Neuronal stem cell (in vitro differentiated cells): ENCODE measurements at regions not wholly inside any gene's neighbourhood (a gene's known extent, or its start where the extent isn't known, plus 50 kb on each side); places are given as distances from the start of the nearest gene placed in this dataset.

Source experiments
- DNase-seq: peaks from one replicate; pipeline ENCODE4 v3.0.0-alpha.2; 2013; ENCODE audit warnings: low spot score
- H2AFZ ChIP-seq: one replicate; pipeline ENCODE4 v1.6.1; 2013; ENCODE audit warnings: mild to moderate bottlenecking, low read length, inconsistent platforms
- H2AK5ac ChIP-seq: 2 replicates; pipeline ENCODE4 v1.6.1; 2013; ENCODE audit warnings: low read depth, mild to moderate bottlenecking, inconsistent platforms, low read length, moderate library complexity, mixed read lengths
- H2BK120ac ChIP-seq: 2 replicates; pipeline ENCODE4 v1.6.1; 2013; ENCODE audit warnings: low read depth, mild to moderate bottlenecking, inconsistent platforms, low read length, moderate library complexity, mixed read lengths
- H2BK12ac ChIP-seq: one replicate; pipeline ENCODE4 v1.6.1; 2013; ENCODE audit warnings: low read length, inconsistent platforms
- H2BK15ac ChIP-seq: 2 replicates; pipeline ENCODE4 v1.6.1; 2013; ENCODE audit warnings: mild to moderate bottlenecking, low read length, inconsistent platforms, mixed read lengths
- H2BK5ac ChIP-seq: one replicate; pipeline ENCODE4 v1.6.1; 2013; ENCODE audit warnings: inconsistent platforms, mild to moderate bottlenecking, low read length, moderate library complexity
- H3K14ac ChIP-seq: one replicate; pipeline ENCODE4 v1.6.1; 2013; ENCODE audit warnings: low read length, inconsistent platforms
- H3K18ac ChIP-seq: 2 replicates; pipeline ENCODE4 v1.6.1; 2013; ENCODE audit warnings: low read length, inconsistent platforms
- H3K23ac ChIP-seq: 2 replicates; pipeline ENCODE4 v1.6.1; 2013; ENCODE audit warnings: low read depth, mild to moderate bottlenecking, mixed read lengths, low read length, inconsistent platforms; ENCODE audit not compliant: poor library complexity
- H3K27ac ChIP-seq: replicated peaks from 3 replicates; pipeline ENCODE4 v1.5.1; 2013; ENCODE audit warnings: low read length, inconsistent platforms
- H3K27me3 ChIP-seq, 3 experiments: 2 replicates each; pipeline ENCODE4 v1.6.1; 2013; ENCODE audit warnings: low read length in 3 of 3, mild to moderate bottlenecking in 2 of 3, inconsistent platforms in 1 of 3, low read depth in 1 of 3, mixed read lengths in 1 of 3, moderate library complexity in 1 of 3; ENCODE audit not compliant: control insufficient read depth in 3 of 3, insufficient read depth in 3 of 3
- H3K36me3 ChIP-seq, 2 donors: replicated peaks in 1 of 2; 2 replicates each; pipeline ENCODE4 v1.6.1; 2013; ENCODE audit warnings: low read length in 2 of 2; ENCODE audit not compliant: control insufficient read depth in 2 of 2, insufficient read depth in 2 of 2
- H3K4ac ChIP-seq: 2 replicates; pipeline ENCODE4 v1.6.1; 2013; ENCODE audit warnings: inconsistent platforms, mild to moderate bottlenecking, low read length, moderate library complexity
- H3K4me1 ChIP-seq, 2 donors: 1 replicate in 1 of 2; 2 replicates in 1 of 2; pipeline ENCODE4 v1.6.1; 2013; ENCODE audit warnings: low read length in 2 of 2, low read depth in 1 of 2; ENCODE audit not compliant: control insufficient read depth in 2 of 2, insufficient read depth in 1 of 2
- H3K4me2 ChIP-seq: one replicate; pipeline ENCODE4 v1.6.1; 2013; ENCODE audit warnings: mild to moderate bottlenecking, low read length, inconsistent platforms; ENCODE audit not compliant: insufficient read depth, poor library complexity, severe bottlenecking
- H3K4me3 ChIP-seq, 2 donors: 2 replicates each; pipeline ENCODE4 v1.5.1; 2013; ENCODE audit warnings: low read length in 2 of 2, mild to moderate bottlenecking in 2 of 2, inconsistent platforms in 1 of 2, moderate library complexity in 1 of 2
- H3K79me1 ChIP-seq: one replicate; pipeline ENCODE4 v1.6.1; 2013; ENCODE audit warnings: low read depth, mild to moderate bottlenecking, inconsistent platforms, low read length, moderate library complexity
- H3K9ac ChIP-seq: one replicate; pipeline ENCODE4 v1.6.1; 2013; ENCODE audit warnings: mild to moderate bottlenecking, low read depth, low read length, inconsistent platforms; ENCODE audit not compliant: poor library complexity
- H3K9me3 ChIP-seq, 2 donors: replicated peaks in 1 of 2; 2 replicates each; pipeline versions ENCODE3 to v1.6.1; 2013; ENCODE audit warnings: low read length in 2 of 2, mild to moderate bottlenecking in 2 of 2, inconsistent platforms in 1 of 2, low read depth in 1 of 2, mixed read lengths in 1 of 2, moderate library complexity in 1 of 2; ENCODE audit not compliant: control insufficient read depth in 2 of 2, insufficient read depth in 1 of 2
- H4K8ac ChIP-seq: one replicate; pipeline ENCODE4 v1.6.1; 2013; ENCODE audit warnings: low read depth, mild to moderate bottlenecking, inconsistent platforms, low read length, moderate library complexity
- H4K91ac ChIP-seq: one replicate; pipeline ENCODE4 v1.6.1; 2013; ENCODE audit warnings: low read length, low read depth, mild to moderate bottlenecking, inconsistent platforms; ENCODE audit not compliant: poor library complexity
- WGBS, 2 donors: extraction: QIAGEN DNeasy Blood & Tissue Kit; methylation state at CpG; one replicate each; pipeline ENCODE4 v1.1.7; 2013; ENCODE audit warnings: missing lambda C conversion rate in 2 of 2, mixed read lengths in 1 of 2; ENCODE audit not compliant: insufficient read length in 2 of 2, insufficient replicate concordance in 1 of 2; ENCODE audit errors: extremely low coverage in 2 of 2; 5-methylcytosine and 5-hydroxymethylcytosine counted together

DNA sequence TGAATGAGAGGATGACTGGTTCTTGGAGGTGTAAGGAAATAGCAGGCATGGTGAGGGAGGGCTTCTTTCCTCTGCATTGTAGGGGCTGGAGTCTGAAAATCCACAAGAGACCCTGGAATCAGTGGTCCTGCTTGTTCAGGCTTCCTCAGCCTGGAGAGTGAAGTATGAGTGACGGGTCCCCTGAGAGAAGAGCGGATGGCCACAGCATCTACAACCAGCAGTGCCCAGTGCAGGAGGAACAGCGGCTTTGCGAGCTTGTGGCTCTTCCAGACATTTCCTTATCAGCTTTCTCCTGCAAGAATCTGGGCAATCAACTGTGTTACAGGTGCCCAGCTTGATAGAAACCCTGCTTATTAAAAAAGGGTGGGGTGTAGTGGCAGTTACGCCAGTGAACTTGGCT lies 97.0 kb upstream of the HES1 start:
- Histone ChIP-seq H3K4me3 (no peak overlapping the region), H2BK120ac (no peak overlapping the region), H3K23ac (no peak overlapping the region), H3K79me1 (no peaks in the 10 kb centered on the region), H3K9me3 (peaks cover 0 to 1% of the 10 kb centered on the region in 2 donors), H3K36me3 (no peaks in the 10 kb centered on the region), H3K9ac (no peak overlapping the region), H2AK5ac (no peak overlapping the region), H3K4me2 (no peak overlapping the region), H3K18ac (no peak overlapping the region), H2AFZ (no peak overlapping the region), H3K4ac (no peak overlapping the region), H3K27ac (no peak overlapping the region), H2BK15ac (no peak overlapping the region), H2BK12ac (peak overlapping the region; percentile 12), H3K14ac (no peak overlapping the region), H3K4me1 (peaks cover 2 to 4% of the 10 kb centered on the region in 2 donors), H4K91ac (no peak overlapping the region), H4K8ac (no peak overlapping the region), H3K27me3 (no peaks in the 10 kb centered on the region), H2BK5ac (no peak overlapping the region)
- WGBS, 2 donors = no CpG with 5 or more reads among the region's 5 CpGs
- DNase-seq = no peak

DNA sequence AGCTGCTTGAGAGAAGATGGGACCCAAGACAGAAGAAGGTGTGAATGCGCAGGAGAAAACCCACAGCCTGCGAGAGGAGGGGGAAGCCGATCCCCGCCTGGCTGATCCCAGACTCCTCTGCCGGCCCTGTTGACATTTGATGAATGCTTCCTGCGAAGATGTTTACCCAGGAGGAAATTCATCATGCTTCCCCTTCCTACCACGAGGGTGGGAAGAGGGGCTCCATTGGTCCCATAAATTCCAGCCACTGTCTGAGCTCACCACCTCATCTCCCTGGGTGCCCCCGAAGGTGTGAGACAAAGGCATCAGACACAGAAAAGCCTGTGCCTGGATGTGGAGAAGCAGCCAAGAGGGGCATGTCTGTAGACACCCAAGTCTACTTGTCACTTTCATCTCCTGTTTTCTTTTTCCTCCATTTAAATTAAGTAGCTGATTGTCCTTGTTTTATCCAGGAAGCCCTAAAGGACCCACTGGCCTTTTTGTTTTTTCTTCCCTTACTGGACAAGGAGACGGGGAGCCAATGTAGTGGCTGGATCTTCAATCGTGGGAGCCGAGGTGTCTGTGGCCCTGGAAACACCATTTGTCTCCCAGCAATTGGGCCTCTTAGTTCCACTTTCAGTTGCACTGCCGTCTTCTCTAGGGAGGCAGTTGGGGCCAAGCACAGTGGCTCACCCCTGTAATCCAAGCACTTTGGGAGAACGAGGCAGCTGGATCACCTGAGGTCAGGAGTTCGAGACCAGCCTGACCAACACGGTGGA lies 95.3 kb upstream of the HES1 start:
- DNase-seq = no peak
- H3K79me1 ChIP-seq = no peaks in the 10 kb centered on the region

DNA sequence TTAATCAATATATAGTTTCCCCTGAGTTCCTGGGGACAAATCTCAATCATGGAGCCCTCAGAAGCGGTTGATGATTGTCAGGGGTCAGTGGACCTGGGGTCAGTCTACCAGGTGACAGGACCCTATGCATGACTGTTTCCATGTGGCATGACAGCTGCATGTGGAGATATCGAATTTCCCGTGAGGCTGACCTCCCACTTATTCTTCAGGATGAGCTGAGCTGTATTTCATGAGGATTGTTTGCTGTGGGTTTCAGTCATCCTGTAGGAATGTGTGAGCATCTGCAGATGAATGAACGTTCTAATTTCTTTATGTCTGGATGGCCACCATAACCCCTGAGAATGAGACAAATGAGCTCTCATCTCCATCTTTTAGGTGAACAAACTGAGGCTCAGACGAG lies 93.0 kb upstream of the HES1 start:
- Histone ChIP-seq H4K91ac (no peak overlapping the region), H3K18ac (no peak overlapping the region), H3K4ac (no peak overlapping the region), H3K36me3 (no peaks in the 10 kb centered on the region), H3K4me2 (no peak overlapping the region), H2BK12ac (no peak overlapping the region), H3K4me1 (peaks cover 2 to 5% of the 10 kb centered on the region in 2 donors), H3K27me3 (no peaks in the 10 kb centered on the region), H3K27ac (no peak overlapping the region), H2BK120ac (no peak overlapping the region), H3K79me1 (no peaks in the 10 kb centered on the region), H2AFZ (no peak overlapping the region), H3K23ac (no peak overlapping the region), H2BK15ac (no peak overlapping the region), H3K4me3 (no peak overlapping the region), H2AK5ac (no peak overlapping the region), H3K9me3 (no peaks in the 10 kb centered on the region), H3K14ac (no peak overlapping the region), H2BK5ac (no peak overlapping the region), H4K8ac (no peak overlapping the region), H3K9ac (no peak overlapping the region)
- DNase-seq = no peak
- no CpG with 5 or more reads among the region's 5 CpGs for WGBS, 2 donors

More for the DNA sequence above, 95.3 kb upstream of the HES1 start:
- H3K9ac ChIP-seq = no peak overlapping the region
- no peak overlapping the region for H3K4me3 ChIP-seq
- H4K91ac ChIP-seq = no peak overlapping the region
- H2BK12ac ChIP-seq = no peak overlapping the region
- H2BK5ac ChIP-seq = no peak overlapping the region
- H3K18ac ChIP-seq = peak overlapping the region; percentile 30
- peak overlapping the region; percentile 34 for H2AK5ac ChIP-seq
- no peak overlapping the region for H4K8ac ChIP-seq
- no peak overlapping the region for H3K27ac ChIP-seq
- no CpG with 5 or more reads among the region's 15 CpGs for WGBS, 2 donors
- H2BK15ac ChIP-seq = no peak overlapping the region
- no peak overlapping the region for H2BK120ac ChIP-seq
- no peak overlapping the region for H3K4me2 ChIP-seq
- H2AFZ ChIP-seq = no peak overlapping the region
- H3K9me3 ChIP-seq = peaks cover 0 to 1% of the 10 kb centered on the region in 2 donors
- no peak overlapping the region for H3K23ac ChIP-seq
- H3K4ac ChIP-seq = no peak overlapping the region
- peaks cover 0 to 2% of the 10 kb centered on the region in 2 donors for H3K4me1 ChIP-seq
- H3K27me3 ChIP-seq = no peaks in the 10 kb centered on the region
- no peaks in the 10 kb centered on the region for H3K36me3 ChIP-seq
- no peak overlapping the region for H3K14ac ChIP-seq

DNA sequence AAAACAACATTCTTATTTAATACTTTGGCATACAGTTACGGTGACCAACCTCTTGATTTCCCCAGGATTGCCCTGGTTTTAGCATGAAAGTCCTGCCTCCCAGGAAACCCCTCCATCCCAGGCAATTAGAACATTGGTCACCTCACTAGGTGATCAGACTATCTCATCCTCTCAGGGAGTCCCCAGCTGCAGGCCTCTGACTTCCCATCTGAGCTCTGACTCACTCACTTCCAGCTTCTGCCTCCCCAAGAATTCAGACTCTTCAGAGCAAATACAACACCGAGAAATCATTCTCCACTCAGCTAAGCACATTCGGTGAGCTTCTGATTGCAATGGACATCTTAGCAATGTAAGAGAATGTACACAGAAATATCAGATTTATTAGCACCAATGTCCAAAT lies 92.4 kb upstream of the HES1 start:
- Histone ChIP-seq H2BK5ac (no peak overlapping the region), H3K27me3 (no peaks in the 10 kb centered on the region), H3K4me2 (no peak overlapping the region), H3K4ac (no peak overlapping the region), H3K27ac (no peak overlapping the region), H3K36me3 (no peaks in the 10 kb centered on the region), H4K8ac (no peak overlapping the region), H3K4me3 (no peak overlapping the region), H2BK15ac (no peak overlapping the region), H2BK120ac (no peak overlapping the region), H3K9me3 (no peaks in the 10 kb centered on the region), H4K91ac (no peak overlapping the region), H2AK5ac (no peak overlapping the region), H3K23ac (no peak overlapping the region), H3K4me1 (peaks cover 2 to 5% of the 10 kb centered on the region in 2 donors), H2AFZ (no peak overlapping the region), H2BK12ac (no peak overlapping the region), H3K18ac (no peak overlapping the region), H3K14ac (no peak overlapping the region), H3K79me1 (no peaks in the 10 kb centered on the region), H3K9ac (no peak overlapping the region)
- DNase-seq = no peak
- no CpG with 5 or more reads among the region's 3 CpGs for WGBS, 2 donors
